GM18873 (cell line): ENCODE measurements at regions not wholly inside any gene's neighbourhood (a gene's known extent, or its start where the extent isn't known, plus 50 kb on each side); places are given as distances from the start of the nearest gene placed in this dataset.

Experiments
- ATAC-seq: cut with Tn5 transposase; IDR thresholded peaks from one replicate; pipeline ENCODE4 v1.9.1; 2021; ENCODE audit warnings: mild to moderate bottlenecking, moderate library complexity, moderate number of reproducible peaks; ENCODE audit not compliant: unreplicated experiment, low FRiP score

- ATAC-seq: no peak
Observed at GRCh38 chr3:72320095-72320954, 527.9 kb downstream of the SHQ1 start.

GRCh38 chr3:72319194-72320094 lies 528.8 kb downstream of the SHQ1 start:
- ATAC-seq: no peak

- no peak for ATAC-seq
Observed at GRCh38 chr3:72318504-72319193, 529.6 kb downstream of the SHQ1 start.

GRCh38 chr3:72317491-72317890 lies 530.8 kb downstream of the SHQ1 start:
- ATAC-seq: no peak

GRCh38 chr3:72316501-72317279 lies 531.6 kb downstream of the SHQ1 start:
- ATAC-seq: no peak

GRCh38 chr3:72313308-72313707 lies 528.4 kb upstream of the PROK2 start:
- ATAC-seq: no peak

- peak; percentile 46 for ATAC-seq
Observed at GRCh38 chr3:72312339-72312738, 527.4 kb upstream of the PROK2 start.

GRCh38 chr3:72311425-72311824 lies 526.5 kb upstream of the PROK2 start:
- ATAC-seq: no peak

- peak; percentile 91 for ATAC-seq
Observed at GRCh38 chr3:72310419-72311380, 525.8 kb upstream of the PROK2 start.

- no peak for ATAC-seq
Observed at GRCh38 chr3:72309661-72310418, 524.9 kb upstream of the PROK2 start.

- ATAC-seq: no peak
Observed at GRCh38 chr3:72308641-72309040, 523.7 kb upstream of the PROK2 start.

GRCh38 chr3:72307438-72308115 lies 522.6 kb upstream of the PROK2 start:
- ATAC-seq: no peak

- ATAC-seq: no peak
Observed at GRCh38 chr3:72306800-72307341, 521.9 kb upstream of the PROK2 start.

- no peak for ATAC-seq
Observed at GRCh38 chr3:72303926-72304325, 519.0 kb upstream of the PROK2 start.

GRCh38 chr3:72301779-72302178 lies 516.8 kb upstream of the PROK2 start:
- ATAC-seq: no peak

GRCh38 chr3:72300621-72301020 lies 515.7 kb upstream of the PROK2 start:
- no peak for ATAC-seq

GRCh38 chr3:72299823-72300222 lies 514.9 kb upstream of the PROK2 start:
- ATAC-seq: no peak
